T-helper 1 cell treated with Interleukin-12 subunit alpha and Interleukin-12 subunit beta and Interleukin-4 antibody, amounts not matched to agents 30 μg/mL and 1 μg/mL, for 36 hours (primary cell): ENCODE measurements at regions not wholly inside any gene's neighbourhood (a gene's known extent, or its start where the extent isn't known, plus 50 kb on each side); places are given as distances from the start of the nearest gene placed in this dataset.

Experiments
- H3K27ac Mint-ChIP-seq: one replicate; pipeline ENCODE4 v1.8.0; 2021; ENCODE audit warnings: mild to moderate bottlenecking, mixed read lengths
- H3K27me3 Mint-ChIP-seq: one replicate; pipeline ENCODE4 v1.8.0; 2021; ENCODE audit warnings: low read depth, mixed read lengths
- H3K36me3 Mint-ChIP-seq: one replicate; pipeline ENCODE4 v1.8.0; 2021; ENCODE audit warnings: low read depth, mixed read lengths
- H3K4me1 Mint-ChIP-seq: one replicate; pipeline ENCODE4 v1.8.0; 2021; ENCODE audit warnings: low read depth, mixed read lengths
- H3K4me3 Mint-ChIP-seq: one replicate; pipeline ENCODE4 v1.8.0; 2021; ENCODE audit warnings: mild to moderate bottlenecking, moderate library complexity, mixed read lengths
- H3K9me3 Mint-ChIP-seq: one replicate; pipeline ENCODE4 v1.8.0; 2021; ENCODE audit warnings: mixed read lengths

DNA sequence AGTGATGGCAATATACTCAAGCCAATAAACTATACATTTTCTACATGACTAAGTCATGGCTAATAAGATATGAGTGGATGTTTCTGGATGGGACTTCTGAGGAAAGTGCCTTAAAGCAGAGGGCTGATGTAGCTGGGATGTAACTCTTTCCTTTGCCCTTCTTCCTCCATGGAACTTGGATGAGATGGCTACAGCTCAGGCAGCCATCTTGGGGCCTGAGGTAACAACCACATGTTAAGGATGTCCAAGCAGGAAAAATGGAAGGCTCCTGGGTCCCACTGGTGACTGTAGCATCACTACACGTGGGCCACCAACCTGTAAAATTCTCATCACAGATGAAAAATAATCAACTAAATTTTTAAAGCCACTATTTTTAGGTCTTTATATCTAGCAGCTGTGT lies 54.4 kb upstream of the GRIP1 start:
- H3K4me1 Mint-ChIP-seq = no peaks in the 10 kb centered on the region

DNA sequence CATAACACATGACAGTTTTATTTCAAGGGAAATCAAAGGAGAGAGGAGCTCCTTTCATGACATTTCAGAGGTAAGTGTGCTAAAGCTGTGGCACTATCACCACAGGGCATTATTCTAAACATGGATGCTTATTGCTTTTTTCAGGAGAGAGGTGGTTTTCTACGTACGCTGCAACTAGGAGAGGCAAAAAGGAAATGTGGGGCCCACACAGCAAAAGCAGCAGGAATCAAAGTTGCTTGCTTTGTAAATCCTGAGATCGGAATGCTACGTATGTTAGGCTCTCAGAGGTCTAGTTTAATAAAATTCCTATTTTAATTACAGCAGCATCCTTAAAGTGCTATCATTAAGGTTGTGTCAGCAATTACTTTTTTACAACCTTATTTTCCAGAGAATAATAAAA lies 55.0 kb upstream of the GRIP1 start:
- no peaks in the 10 kb centered on the region for H3K36me3 Mint-ChIP-seq

More for the DNA sequence above, 54.4 kb upstream of the GRIP1 start:
- Mint-ChIP-seq H3K27ac (no peak overlapping the region), H3K36me3 (no peaks in the 10 kb centered on the region), H3K4me3 (no peak overlapping the region), H3K9me3 (no peaks in the 10 kb centered on the region), H3K27me3 (peaks cover 13% of the 10 kb centered on the region)

DNA sequence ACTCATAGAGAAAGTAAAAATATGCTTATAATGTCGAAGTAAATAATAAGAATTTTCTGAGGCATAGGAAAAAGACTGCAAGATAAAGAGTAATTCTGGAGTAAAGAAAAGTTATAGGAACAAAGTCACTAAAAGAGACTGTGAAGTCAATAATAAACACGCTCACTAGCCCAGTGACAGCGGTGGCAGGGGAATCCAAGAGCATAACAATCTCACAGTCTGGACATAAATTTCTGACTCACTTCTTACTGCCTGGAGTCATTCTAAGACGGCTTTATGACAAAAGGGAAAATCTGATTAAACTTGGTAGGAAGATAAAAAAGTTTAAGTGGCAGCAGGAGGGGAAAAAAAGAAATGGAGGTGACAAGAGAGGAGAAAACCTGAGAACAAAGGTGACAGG lies 56.4 kb upstream of the GRIP1 start:
- no peak overlapping the region for H3K27ac Mint-ChIP-seq
- H3K36me3 Mint-ChIP-seq = no peaks in the 10 kb centered on the region
- H3K27me3 Mint-ChIP-seq = peaks cover 18% of the 10 kb centered on the region
- H3K4me1 Mint-ChIP-seq = no peaks in the 10 kb centered on the region
- H3K9me3 Mint-ChIP-seq = no peaks in the 10 kb centered on the region
- no peak overlapping the region for H3K4me3 Mint-ChIP-seq

More for the DNA sequence above, 55.0 kb upstream of the GRIP1 start:
- no peaks in the 10 kb centered on the region for H3K4me1 Mint-ChIP-seq
- H3K4me3 Mint-ChIP-seq = no peak overlapping the region
- peaks cover 13% of the 10 kb centered on the region for H3K27me3 Mint-ChIP-seq
- no peaks in the 10 kb centered on the region for H3K9me3 Mint-ChIP-seq
- H3K27ac Mint-ChIP-seq = no peak overlapping the region

DNA sequence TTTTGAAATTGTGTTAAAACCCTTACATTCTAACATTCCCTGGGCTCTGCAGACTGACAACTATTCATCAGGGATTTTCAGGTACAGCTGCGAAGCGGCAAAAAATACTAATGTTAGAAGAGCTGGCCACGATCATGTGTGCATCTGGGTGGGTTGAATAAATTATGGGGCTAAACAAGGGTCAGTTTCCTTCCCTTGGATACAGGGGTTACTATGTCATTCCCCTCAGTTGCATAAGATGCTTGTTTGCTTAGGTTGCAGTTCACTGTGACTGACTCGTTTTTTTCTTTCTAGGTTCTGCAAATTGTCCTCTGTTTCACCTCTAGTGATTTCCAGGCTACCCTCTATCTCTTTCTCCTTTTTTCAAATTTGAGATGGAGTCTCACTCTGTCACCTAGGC lies 58.1 kb upstream of the GRIP1 start:
- peaks cover 1% of the 10 kb centered on the region for H3K36me3 Mint-ChIP-seq
- H3K4me3 Mint-ChIP-seq = no peak overlapping the region
- H3K27me3 Mint-ChIP-seq = peaks cover 18% of the 10 kb centered on the region
- H3K4me1 Mint-ChIP-seq = no peaks in the 10 kb centered on the region
- no peak overlapping the region for H3K27ac Mint-ChIP-seq
- H3K9me3 Mint-ChIP-seq = no peaks in the 10 kb centered on the region

DNA sequence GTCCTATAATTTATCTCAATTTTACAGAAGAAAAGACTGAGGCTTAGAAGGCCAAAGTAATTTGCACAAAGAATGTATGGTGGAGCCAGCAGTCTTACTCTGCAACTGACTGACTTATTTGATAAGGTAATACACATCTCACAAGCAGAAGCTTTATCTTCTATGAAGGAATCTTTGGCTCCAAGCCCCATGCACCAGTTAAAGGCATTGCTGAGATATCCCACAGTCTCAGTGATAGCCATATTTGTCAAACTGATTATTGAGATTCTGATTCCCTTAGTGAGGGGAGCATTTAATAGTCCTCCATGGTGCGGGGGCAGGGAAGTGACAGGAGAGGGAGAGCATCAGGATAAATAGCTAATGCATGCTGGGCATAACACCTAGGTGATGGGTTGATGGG lies 60.4 kb upstream of the GRIP1 start:
- peaks cover 18% of the 10 kb centered on the region for H3K27me3 Mint-ChIP-seq
- peaks cover 1% of the 10 kb centered on the region for H3K36me3 Mint-ChIP-seq
- H3K27ac Mint-ChIP-seq = no peak overlapping the region
- no peak overlapping the region for H3K4me3 Mint-ChIP-seq
- H3K9me3 Mint-ChIP-seq = peaks cover 5% of the 10 kb centered on the region
- peaks cover 6% of the 10 kb centered on the region for H3K4me1 Mint-ChIP-seq

DNA sequence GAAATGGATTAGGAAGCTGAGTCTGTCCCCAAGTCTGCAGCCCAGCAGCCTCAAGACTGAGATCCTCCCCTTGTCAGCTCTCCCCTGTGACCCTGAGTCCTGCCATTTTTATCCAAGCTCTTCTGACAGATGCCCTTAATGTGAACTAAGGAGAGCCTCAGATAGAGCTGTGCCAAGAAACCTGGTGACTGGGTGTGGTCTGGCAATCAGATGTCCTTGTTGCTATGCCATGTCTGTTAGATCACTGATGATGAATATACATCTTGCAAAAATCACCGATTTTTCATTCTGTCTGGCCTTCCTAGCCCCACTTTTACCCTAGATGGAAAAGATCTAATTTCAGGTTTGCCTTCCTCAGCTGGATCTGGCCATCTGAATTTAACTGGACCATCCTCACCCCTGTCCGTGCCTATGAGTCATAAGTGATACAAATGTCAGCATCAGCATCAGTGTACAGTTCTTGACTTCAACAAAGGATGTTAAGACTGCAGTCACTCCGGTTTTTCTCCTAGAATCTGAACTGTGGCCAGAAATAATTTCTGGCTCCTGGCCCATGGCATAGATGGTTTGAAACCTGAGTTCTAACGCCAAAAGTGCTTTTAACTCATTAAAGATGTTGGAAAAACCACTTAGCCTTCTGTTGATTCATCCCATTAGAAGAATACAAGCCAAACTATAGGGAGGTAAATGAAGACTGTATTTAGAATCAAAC lies 61.2 kb upstream of the GRIP1 start:
- peaks cover 5% of the 10 kb centered on the region for H3K9me3 Mint-ChIP-seq
- peaks cover 17% of the 10 kb centered on the region for H3K27me3 Mint-ChIP-seq
- no peak overlapping the region for H3K4me3 Mint-ChIP-seq
- H3K27ac Mint-ChIP-seq = no peak overlapping the region
- H3K4me1 Mint-ChIP-seq = peaks cover 6% of the 10 kb centered on the region
- H3K36me3 Mint-ChIP-seq = peaks cover 1% of the 10 kb centered on the region

DNA sequence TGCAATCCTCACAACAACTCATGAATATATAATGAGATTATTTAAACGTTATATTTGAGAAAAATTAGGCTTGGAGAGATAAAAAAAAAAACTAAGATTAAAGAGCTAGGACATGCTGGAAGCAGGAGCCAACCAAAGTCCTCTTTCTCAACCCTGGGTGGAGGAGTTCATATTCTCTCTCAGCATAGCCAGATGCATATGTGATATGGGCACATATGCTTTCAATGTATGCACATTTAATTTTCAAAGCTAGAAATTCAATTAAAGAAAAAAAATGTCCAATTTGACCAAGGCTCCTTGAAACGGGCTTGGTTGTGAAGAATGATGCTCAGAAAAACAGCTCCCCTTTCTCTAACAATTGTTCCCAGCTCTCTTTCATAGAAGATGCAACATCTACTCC lies 61.9 kb upstream of the GRIP1 start:
- no peak overlapping the region for H3K27ac Mint-ChIP-seq
- peaks cover 6% of the 10 kb centered on the region for H3K4me1 Mint-ChIP-seq
- no peak overlapping the region for H3K4me3 Mint-ChIP-seq
- H3K36me3 Mint-ChIP-seq = peaks cover 1% of the 10 kb centered on the region
- peaks cover 5% of the 10 kb centered on the region for H3K9me3 Mint-ChIP-seq
- peaks cover 16% of the 10 kb centered on the region for H3K27me3 Mint-ChIP-seq

DNA sequence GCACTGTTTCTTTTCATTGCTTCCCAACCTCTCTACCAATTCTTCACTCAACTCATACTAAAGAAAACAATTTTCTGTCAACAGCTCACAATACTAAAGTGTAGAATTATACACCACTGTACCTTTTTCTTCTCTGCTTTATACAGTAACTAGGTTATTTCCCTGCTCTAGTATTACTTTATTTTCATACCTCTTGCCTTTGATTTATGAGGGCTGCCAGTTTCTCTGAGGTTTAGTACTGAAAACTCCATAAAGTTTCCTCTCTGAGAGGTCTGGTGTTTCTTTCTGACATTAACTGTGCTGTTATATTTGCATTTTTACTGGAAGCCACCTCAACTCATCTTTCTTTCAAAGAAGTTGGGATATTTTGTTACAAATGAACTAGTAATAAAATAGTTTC lies 63.0 kb upstream of the GRIP1 start:
- Mint-ChIP-seq H3K9me3 (peaks cover 5% of the 10 kb centered on the region), H3K27me3 (peaks cover 26% of the 10 kb centered on the region), H3K4me3 (no peak overlapping the region), H3K36me3 (peaks cover 1% of the 10 kb centered on the region), H3K4me1 (peaks cover 6% of the 10 kb centered on the region), H3K27ac (no peak overlapping the region)

DNA sequence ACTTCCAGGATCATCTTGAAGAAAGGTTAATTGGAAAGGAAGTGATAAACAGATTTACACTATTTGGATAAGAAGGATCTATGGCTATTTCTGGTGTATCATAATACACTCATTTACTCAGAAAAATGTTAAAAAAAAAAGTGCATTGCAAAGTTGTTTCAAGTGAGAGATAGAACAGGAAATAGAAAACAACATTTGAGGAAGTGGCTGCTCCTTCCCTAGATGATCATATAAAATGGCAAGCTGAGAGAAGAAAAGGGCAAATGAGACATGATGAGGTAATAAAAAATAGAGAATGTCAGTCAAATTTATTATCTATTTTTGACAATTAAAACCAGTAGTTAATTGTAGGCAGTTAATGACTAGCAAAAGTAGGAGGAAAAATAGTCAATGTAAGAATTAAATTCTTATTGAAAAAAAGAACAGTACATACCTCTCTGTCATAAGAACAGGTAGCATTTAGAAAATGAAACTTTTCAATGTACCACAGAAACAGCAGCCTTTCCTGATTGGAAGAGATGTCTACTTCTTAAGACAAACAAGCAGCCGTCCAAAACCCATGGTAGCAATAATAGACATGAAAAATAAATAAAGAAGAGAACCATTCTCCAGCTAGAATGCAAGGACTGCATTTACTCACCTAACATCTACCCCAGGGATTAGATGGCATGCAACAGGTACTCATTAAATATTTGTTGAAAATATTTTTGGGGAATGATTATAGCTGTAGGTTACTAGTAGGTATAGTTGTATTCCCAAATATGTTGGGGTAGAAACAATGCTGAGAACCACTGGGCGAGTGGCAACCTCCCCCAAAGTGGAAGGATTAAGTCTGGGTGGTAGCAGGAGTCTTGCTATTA lies 63.9 kb upstream of the GRIP1 start:
- Mint-ChIP-seq H3K4me3 (no peak overlapping the region), H3K9me3 (peaks cover 5% of the 10 kb centered on the region), H3K27me3 (peaks cover 24% of the 10 kb centered on the region), H3K4me1 (peaks cover 6% of the 10 kb centered on the region), H3K27ac (no peak overlapping the region), H3K36me3 (peaks cover 1% of the 10 kb centered on the region)

DNA sequence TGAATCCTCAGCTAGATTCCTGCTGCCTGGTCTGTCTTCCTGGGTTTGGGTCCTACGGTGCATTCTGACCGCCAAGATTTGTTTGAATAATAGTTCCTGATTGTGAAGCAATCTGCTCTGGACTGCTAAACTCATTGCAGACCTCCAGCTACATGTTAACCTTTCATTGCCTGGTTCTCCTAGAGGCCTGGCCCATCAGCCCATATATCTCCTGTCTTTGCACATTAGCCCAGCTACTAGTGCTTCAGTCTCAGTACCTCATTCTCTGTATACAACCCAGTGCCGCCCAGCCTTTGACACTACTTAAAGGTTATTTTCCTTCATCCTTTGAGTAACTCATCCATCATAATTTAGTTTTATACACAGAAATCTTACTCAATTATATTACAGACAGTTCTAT lies 65.6 kb upstream of the GRIP1 start:
- Mint-ChIP-seq H3K4me3 (no peak overlapping the region), H3K4me1 (peaks cover 6% of the 10 kb centered on the region), H3K27ac (no peak overlapping the region), H3K27me3 (peaks cover 27% of the 10 kb centered on the region), H3K36me3 (peaks cover 1% of the 10 kb centered on the region), H3K9me3 (peaks cover 5% of the 10 kb centered on the region)

DNA sequence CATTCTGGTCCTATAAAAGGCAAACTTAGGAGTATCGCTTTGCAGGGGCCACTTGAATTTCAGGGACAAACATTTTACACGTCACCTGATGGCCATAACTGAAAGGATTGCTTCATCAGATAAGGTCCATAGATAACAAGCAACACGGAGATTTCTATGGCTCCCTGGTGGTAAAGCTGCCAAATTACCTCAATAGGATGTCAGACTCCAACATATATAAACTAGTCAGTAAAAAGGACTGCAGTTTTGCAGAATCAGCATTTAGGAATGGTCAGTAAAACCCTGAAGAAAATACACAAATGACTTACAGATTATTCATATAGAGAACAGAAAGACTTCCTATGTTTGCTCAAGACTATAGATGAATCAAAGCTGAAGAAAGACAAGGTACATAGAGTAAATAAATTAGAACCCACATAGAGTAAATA lies 66.1 kb upstream of the GRIP1 start:
- Mint-ChIP-seq H3K9me3 (peaks cover 5% of the 10 kb centered on the region), H3K27ac (no peak overlapping the region), H3K4me3 (no peak overlapping the region), H3K27me3 (peaks cover 26% of the 10 kb centered on the region), H3K4me1 (peaks cover 6% of the 10 kb centered on the region), H3K36me3 (peaks cover 1% of the 10 kb centered on the region)

DNA sequence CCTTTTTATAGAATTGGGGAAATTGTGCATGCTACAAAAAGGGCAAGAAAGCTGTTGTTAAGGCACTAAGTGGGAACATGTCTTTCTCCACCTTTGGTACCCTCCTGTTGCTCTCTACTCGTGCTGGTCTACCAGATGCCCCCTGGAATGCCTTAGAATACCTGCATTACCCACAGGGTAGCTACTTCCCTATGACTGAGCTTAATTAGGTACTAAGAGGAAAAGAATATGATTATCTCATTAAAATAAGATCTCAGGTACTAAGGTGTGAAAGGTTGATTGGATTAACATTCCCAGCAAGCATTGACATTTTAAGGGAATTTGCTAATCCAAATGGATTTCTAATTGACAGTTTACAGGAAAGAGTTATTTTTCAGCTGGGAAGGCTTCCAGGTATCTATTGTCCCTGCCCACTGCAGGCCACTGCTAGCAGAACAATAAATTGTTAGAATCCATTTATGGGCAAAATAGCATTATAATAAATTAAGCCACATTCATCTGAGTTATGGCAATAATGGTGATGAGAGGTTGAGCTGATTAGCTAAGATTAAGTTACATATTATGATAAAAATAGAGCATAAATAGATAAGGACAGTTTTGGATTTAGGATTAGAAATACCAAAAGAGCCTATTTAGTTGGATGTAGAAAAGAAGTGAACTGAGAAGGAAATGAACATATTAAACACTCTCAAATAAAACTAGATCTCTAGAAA lies 67.8 kb upstream of the GRIP1 start:
- H3K36me3 Mint-ChIP-seq = peaks cover 1% of the 10 kb centered on the region
- no peak overlapping the region for H3K27ac Mint-ChIP-seq
- peaks cover 5% of the 10 kb centered on the region for H3K9me3 Mint-ChIP-seq
- peaks cover 6% of the 10 kb centered on the region for H3K4me1 Mint-ChIP-seq
- peaks cover 27% of the 10 kb centered on the region for H3K27me3 Mint-ChIP-seq
- no peak overlapping the region for H3K4me3 Mint-ChIP-seq

DNA sequence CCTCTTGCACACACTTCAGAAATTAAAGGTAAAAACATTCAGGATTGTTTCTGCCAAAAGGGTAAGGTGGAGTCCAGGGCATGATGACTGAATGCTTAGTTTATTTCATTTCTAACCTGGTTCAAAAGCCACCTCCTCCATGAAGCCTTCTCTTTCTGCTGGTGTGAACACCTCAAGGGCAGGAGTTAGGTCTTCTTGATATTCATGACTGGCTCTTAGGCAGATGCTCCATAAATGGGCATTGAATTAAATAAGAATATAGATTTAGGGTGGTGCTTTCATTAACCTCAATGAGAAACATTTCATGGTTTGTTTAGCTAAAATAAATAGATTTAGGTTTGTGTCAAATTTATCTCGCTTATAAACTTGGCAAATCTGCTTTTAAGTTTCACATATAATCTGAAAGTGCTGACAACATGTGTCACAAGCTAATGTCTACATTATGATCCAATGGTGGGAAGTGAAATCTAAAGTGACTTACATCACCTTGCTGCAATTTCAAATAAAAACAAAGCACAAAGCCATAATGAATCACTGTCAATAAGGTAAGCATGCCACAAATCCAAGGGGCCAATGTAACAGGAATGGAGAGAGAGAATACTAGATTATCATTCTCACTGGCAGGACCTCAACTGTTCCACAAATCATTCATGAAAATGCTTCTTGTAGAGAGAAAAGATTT lies 72.7 kb upstream of the GRIP1 start:
- H3K4me1 Mint-ChIP-seq = no peaks in the 10 kb centered on the region
- H3K9me3 Mint-ChIP-seq = no peaks in the 10 kb centered on the region
- H3K27ac Mint-ChIP-seq = no peak overlapping the region
- H3K36me3 Mint-ChIP-seq = no peaks in the 10 kb centered on the region
- no peak overlapping the region for H3K4me3 Mint-ChIP-seq
- peaks cover 25% of the 10 kb centered on the region for H3K27me3 Mint-ChIP-seq

DNA sequence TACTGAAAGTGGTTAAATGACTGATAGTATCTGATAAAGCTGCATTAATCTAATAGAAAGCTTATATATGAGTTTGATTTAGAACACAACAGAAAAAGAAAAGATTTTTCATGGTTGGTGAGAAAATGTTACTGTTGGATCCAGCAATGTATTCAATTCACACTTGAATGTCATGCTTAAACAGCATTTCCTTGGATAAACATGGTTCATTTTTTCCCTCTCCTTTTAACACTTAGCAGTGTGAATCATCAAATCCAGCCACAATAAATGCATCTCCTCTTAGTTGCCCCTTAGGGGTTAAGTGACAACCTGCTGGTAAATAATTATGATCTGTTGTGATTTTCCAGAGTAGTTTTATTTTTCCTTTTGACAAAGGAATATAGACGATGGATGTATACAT lies 74.9 kb upstream of the GRIP1 start:
- Mint-ChIP-seq H3K4me1 (no peaks in the 10 kb centered on the region), H3K4me3 (no peak overlapping the region), H3K36me3 (no peaks in the 10 kb centered on the region), H3K27me3 (peaks cover 29% of the 10 kb centered on the region), H3K9me3 (peaks cover 3% of the 10 kb centered on the region), H3K27ac (no peak overlapping the region)
